Renal pelvis (tissue), 1 donor: ENCODE measurements at regions not wholly inside any gene's neighbourhood (a gene's known extent, or its start where the extent isn't known, plus 50 kb on each side); places are given as distances from the start of the nearest gene placed in this dataset.
"Not testable (repeated sequence)": the region's sequence is repeated elsewhere in the genome, so short reads cannot be mapped to it uniquely, and the experiment has no call there.

Experiments
- DNase-seq: peaks from one replicate; pipeline ENCODE4 v3.0.0-alpha.2; 2013

DNA sequence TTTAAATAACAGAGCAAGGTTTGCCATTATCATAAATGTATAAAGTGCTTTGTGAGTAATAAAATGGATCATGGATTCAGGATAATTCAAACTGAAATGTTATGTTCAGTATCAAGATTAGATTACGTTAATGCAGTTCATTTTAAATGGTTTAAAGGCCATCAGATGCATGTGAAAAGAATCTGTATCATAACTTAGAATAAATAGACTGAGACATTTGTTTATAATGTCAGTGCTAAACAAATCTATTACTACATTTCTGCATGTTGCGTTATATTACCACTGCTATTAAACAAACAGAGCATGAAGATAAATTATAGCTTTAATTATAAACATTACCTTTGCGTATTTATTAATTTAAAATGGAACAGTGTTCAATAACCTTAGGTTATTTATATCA, 160.2 kb downstream of the TOX3 start:
- no peak for DNase-seq

GRCh38 chr16:52384378-52384777, 162.6 kb downstream of the TOX3 start:
- DNase-seq = no peak

DNA sequence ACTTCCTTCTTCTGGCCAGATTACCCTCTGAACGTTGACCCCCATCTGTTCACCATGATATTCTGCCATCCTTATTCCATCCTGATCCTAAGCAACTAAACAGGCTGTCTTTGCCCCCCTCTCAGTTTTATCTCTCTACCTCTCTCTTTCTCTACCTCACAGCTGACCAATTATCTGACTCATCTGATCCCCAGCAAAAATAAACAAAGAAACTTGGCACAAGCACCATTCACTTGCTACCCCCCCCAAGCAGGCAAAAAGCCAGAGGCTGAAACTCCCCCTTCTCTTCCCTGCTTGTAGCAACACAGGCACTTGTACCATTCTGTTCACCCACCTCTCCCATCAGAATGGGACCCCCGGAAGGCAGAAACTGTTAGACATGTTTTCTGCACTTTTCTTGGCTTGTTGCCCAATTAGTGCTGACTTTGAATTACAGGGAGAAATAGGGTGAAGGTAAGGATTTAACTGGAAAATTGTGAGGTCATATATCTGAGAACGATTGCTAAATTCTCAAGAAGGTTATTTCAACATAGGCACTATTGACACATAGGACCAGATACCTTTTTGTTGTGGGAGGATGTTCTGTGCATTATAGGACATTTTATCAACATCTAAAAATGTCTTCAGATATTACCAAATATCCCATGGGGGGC, 163.2 kb downstream of the TOX3 start:
- no peak for DNase-seq

DNA sequence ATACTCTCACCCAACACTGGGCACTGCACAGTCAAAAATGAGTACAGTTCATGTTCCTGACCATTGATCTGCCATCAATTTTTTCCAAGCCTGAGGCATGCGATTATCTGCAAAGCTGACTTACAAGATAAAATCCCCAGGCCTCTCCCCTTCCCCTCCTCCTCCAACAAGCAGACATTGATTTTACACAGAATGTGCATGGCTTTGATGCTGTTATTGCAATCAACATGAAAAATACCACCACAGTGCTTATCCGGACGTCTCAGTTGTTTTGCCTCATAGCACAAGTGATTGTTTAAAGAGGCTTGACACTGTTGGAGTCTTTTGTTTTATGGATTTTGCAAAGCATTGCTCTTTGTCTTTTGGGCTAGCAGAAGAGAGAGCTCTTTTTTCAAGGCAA, 163.8 kb downstream of the TOX3 start:
- DNase-seq = no peak

DNA sequence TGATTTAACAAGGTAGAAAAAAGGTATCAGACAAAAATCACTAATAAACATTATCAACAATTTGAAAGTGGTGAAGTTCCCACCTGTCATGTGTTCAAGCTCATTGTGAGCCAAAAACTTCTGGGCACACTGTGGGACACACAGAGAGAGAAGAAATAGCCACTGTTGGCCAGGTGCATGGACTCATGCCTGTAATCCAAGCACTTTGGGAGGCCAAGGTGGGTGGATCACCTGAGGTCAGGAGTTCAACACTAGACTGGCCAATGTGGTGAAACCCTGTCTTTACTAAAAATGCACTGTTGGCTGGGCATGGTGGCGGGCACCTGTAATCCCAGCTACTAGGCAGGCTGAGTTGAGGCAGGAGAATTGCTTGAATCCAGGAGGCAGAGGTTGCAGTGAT, 167.4 kb downstream of the TOX3 start:
- DNase-seq = no peak

- DNase-seq = no peak
Measured at GRCh38 chr16:52376676-52377280, 170.2 kb downstream of the TOX3 start.

- DNase-seq = no peak
Measured at GRCh38 chr16:52372313-52372712, 174.6 kb downstream of the TOX3 start.

GRCh38 chr16:52368859-52369258, 178.1 kb downstream of the TOX3 start:
- no peak for DNase-seq

- no peak for DNase-seq
Measured at GRCh38 chr16:52367821-52368220, 179.1 kb downstream of the TOX3 start.

GRCh38 chr16:52366983-52367382, 180.0 kb downstream of the TOX3 start:
- DNase-seq = no peak

- no peak for DNase-seq
Measured at GRCh38 chr16:52364500-52364899, 182.4 kb downstream of the TOX3 start.

DNA sequence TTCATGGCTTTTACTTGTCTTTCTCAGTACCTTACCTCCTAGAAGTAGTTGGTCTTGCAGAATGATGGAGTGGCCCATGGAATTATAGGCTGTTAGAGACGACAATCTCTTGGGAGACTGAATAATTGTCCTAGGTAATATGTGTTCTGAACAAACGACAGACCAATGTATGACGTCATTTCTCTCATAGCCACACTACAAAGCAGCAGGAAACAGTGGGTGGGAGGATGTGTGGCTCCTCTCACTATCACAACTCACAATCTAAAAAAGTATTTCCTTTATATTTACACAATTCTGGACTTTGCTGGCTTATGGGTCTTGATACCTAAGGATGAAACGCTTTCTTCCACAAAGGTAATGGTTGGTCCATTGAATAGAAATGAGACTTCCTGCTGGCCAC, 183.9 kb downstream of the TOX3 start:
- no peak for DNase-seq

- no peak for DNase-seq
Measured at GRCh38 chr16:52357711-52358110, 189.2 kb downstream of the TOX3 start.

DNA sequence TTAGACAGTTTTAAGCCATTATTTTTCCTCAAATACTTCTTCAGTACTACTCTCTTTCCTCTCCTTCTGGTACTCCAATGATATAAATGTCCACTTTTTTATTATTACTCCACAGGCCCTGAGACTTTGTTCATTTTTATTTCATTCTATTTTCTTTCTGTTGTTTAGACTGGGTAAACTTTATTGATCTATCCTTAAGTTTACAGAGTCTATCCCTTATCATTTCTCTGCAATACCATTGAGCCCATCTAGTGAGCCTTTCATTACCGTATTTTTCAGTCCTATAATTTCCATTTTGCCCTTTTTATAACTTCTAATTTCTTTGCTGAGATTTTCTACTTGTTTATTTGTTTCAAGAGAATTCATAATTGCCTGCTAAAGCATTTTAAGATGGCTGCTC, 193.7 kb downstream of the TOX3 start:
- no peak for DNase-seq

DNA sequence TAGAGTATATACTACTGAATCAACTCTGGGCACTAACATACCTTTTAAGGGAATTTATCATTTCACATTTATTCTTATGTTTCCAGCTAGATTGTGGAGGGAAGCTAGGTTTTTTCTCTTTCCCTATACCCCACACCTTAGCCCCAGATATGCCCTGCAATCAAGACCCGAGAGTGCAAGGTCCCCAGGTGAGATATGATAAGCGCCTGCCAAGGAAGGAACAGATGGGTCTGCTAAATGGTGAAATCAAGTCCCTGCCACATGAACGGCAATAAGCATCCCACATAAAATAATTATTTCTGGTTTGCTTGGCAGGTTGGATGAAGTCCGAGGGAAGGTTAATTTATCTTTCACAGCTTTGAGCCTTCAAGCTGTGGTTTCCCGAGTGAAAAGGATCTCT, 195.5 kb downstream of the TOX3 start:
- no peak for DNase-seq

DNA sequence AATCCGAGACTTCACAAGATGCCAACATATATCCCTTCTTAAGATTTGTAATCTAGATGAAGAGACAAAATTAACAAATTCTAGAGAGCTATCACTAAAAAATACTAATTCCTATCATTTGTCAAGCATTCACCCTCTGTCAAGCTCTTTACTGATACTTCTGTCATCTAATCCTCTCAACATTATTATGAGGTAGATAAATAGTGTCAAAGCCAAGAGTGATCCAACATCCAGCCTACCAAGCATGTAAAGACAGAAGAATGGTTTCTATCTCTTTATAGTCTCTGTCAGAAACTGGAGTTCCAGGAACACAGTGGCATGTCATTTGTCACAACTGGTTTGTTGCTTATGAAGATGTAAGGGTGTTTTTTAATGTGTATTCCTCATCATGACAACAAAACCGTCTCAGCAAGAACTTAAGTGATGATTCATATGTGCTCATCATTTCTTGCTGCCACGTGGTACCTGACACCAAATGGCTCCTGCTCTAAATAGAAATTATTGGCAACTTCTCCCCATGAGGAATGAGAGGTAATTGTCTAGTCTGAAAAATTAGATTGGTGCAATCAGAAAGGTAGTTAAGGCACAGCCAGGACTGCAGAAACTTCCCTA, 196.8 kb downstream of the TOX3 start:
- no peak for DNase-seq

GRCh38 chr16:52346709-52347108, 200.2 kb downstream of the TOX3 start:
- no peak for DNase-seq

GRCh38 chr16:52333673-52334072, 213.3 kb downstream of the TOX3 start:
- DNase-seq = not testable (repeated sequence)

DNA sequence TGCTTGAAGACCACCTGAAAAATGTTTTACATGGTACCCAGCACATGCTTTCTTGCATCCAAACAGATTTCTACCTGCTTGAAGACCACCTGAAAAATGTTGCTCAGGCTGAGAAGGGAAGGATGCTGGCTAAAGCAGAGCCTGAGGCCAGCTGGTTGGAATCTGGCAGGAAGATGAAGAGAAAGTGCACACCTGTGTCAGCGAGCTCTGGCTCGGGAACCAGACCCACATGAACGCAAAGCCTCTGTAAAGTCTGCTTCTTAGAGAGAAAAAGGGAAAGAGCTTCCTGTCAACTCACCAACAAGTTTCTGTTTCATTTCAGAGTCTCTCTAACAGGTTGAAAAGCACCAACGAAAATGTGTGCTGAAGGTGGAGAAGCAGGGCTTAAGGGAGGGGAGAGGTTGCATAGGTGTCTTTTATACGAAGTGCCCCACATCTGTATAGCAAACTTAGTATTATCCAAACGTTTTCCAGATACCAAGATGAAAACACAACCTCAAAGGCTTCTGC, 226.0 kb downstream of the TOX3 start:
- DNase-seq = no peak

- no peak for DNase-seq
Measured at GRCh38 chr16:52318302-52319009, 228.5 kb downstream of the TOX3 start.

DNA sequence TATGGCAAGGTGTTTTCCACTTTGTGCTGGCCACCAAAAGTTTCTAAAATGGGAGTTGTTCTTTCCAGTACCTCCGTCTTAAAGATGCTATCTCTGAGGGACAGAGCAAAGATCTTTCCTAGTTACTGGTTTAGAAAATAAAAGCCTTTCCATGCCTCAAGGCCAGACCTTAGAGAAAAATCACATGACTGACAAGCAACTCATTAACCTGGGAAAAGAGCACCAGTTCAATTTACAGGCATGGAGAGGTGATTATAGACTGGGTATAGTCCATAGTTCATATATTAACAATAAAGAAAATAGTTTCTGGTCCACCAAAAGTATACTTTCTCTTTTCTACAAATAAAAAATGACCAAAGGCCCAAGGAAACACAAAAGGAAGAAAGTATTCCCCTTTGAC, 230.7 kb downstream of the TOX3 start:
- DNase-seq = no peak

DNA sequence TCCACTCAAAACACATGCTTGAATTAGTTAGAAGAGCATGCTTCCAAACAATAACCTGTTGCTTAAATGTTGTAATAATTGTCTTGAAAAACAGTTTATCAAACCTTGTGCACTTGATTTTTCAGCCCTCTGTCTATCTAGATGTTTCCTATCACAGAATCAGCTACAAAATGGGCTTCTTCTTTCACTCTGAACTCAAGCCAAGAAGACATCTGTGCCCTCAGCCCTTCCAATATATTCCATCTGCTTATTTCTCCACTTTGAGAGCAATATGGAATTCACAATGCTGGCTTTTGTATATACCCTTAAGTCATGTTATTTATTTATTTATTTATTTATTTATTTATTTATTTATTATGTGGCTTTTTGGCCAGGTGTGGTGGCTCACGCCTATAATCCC, 234.2 kb downstream of the TOX3 start:
- DNase-seq = no peak
